NCI-H146 treated with DMSO at 0.1 percent for 48 hours (cell line): ENCODE measurements at regions not wholly inside any gene's neighbourhood (a gene's known extent, or its start where the extent isn't known, plus 50 kb on each side); places are given as distances from the start of the nearest gene placed in this dataset.
"Not testable (repeated sequence)": the region's sequence is repeated elsewhere in the genome, so short reads cannot be mapped to it uniquely, and the experiment has no call there.

Experiments
- DNase-seq: peaks from one replicate; lab custom pipeline; 2025; ENCODE audit not compliant: unreplicated experiment; lab: John Stamatoyannopoulos, UW

DNA sequence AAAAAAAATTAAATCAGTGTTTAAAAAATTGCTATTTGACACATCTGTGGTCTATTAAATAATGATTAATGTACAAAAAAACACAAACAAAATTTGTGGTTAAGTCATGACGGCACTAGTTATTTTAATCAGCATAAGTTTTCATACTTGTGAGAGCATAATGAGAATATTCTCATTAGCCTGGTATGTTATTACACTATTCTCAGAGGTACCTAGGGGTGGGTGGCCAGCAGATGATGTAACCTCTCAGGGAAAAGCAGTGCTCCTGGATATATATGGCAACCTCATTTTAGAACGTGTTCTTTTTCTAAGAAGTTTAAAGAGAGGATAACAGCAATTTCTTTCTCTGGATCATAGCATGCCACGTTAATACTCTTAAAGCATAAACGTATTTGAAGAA is 109.2 kb downstream of the GJA1 start:
- DNase-seq = no peak

DNA sequence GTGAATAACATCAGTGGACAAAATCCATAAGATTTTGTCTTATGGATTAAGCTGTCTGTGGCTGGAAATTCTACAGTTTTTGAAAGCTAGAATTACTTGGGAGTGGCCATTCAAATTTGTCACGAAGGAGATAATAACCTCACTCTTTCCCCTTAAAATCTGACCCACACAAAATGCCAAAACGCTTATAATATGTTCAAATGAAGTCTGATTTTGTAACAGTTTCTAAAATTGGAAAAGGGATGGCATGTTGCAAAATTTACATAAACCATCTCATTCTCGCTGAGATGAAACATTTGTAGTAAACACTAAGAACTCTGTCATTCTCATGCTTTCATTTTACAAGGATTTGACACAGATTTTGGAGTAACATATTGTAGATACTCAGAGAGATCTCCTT is 112.7 kb downstream of the GJA1 start:
- DNase-seq = no peak

DNA sequence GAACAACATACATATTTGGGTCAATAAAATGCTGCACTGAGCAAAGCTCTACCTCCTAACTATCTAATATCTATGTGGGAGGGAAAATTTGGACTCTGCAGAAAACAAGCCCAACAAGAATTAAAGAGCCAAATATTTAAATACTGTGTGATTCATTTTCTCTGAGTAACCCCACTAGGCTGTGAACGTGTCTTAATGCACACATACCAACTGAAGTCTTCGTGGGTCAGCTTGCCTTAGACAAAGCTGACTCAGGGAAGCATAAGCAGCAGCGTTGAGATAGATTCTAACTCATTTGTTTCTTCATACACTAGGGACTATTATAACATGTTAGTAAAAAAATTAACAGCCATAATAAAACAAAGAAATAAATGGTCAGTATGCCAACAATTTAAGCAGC is 114.3 kb downstream of the GJA1 start:
- DNase-seq = no peak

DNA sequence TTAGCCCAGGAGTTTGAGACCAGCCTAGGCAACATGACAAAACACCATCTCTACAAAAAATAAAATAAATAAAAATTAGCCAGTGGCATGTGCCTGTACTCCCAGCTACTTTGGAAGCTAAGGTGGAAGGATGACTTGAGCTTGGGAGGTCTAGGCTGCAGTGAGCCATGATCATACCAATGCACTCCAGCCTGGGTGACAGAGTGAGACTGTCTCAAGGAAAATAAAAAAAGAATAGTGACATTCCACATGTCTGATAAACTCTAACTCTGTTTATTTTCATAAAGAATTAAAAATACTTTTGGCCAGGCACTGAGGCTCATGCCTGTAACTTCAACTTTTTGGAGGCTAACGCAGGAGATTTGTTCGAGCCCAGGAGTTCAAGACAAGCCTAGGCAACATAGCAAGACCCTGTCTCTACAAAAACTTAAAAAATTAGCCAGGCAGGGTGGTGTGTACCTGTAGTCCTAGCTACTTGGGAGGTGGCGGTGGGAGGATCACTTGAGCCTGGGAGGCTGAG is 115.1 kb downstream of the GJA1 start:
- DNase-seq = no peak

DNA sequence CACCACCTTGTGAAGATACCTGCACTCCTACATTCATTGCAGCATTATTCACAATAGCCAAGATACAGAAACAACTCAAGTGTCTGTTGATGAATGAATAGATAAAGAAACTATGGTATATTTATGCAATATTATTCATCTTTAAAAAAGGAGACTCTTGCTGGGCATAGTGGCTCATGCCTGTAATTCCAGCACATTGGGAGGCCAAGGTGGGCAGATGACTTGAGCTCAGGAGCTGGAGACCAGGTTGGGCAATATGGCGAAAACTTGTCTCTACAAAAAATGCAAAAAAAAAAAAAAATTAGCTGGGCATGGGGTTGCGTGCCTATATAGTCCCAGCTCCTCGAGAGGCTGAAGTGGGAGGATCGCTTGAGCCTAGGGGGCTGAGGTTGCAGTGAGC is 119.8 kb downstream of the GJA1 start:
- DNase-seq = no peak

DNA sequence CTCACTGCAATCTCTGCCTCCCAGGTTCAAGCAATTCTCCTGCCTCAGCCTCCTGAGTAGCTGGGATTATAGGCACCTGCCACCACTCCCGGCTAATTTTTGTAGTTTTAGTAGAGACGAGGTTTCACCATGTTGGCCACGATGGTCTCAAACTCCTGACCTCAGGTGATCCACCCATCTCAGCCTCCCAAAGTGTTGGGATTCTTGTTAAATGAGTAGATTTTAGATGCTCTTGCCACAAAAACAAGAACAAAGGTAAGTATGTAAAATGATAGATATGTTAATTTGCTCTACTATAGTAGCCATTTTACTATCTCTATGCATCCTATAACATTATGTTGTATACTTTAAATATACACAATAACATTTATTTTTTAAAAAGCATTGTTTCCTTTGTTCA is 120.7 kb downstream of the GJA1 start:
- not testable (repeated sequence) for DNase-seq

DNA sequence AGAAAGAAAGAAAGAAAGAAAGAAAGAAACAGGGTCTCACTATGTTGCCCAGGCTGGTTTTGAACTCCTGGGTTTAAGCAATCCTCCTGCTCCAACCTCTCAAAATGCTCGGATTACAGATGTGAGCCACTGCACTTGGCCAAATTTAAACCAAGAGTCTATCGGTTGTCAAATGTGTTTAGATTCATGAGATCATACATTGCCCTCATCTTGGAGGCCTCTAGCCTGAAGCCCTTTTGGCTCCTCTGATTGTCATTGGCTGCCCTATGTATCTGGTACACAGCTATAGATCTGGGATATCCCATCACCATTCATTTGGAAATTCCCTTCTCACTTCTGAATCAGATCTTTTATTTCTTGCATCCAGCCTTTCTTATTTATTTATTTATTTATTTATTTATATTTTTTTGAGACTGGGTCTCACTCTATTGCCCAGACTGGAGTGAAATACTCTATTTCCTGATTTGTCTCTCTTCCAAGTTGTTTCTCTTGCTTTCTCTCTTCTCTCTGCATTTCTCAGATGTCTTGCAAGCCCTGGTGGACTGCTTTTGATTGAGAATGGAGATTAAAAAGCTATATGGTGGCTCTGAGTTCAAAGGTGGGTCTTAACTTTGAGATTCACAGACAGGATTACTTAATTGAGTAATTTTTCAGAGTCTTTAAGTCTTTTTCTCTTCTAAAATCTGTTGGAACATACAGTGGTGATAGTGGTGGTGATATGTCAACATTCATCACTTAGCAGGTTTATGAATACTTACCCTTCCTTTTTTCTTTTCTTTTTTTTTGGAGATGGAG is 121.9 kb downstream of the GJA1 start:
- DNase-seq = no peak

DNA sequence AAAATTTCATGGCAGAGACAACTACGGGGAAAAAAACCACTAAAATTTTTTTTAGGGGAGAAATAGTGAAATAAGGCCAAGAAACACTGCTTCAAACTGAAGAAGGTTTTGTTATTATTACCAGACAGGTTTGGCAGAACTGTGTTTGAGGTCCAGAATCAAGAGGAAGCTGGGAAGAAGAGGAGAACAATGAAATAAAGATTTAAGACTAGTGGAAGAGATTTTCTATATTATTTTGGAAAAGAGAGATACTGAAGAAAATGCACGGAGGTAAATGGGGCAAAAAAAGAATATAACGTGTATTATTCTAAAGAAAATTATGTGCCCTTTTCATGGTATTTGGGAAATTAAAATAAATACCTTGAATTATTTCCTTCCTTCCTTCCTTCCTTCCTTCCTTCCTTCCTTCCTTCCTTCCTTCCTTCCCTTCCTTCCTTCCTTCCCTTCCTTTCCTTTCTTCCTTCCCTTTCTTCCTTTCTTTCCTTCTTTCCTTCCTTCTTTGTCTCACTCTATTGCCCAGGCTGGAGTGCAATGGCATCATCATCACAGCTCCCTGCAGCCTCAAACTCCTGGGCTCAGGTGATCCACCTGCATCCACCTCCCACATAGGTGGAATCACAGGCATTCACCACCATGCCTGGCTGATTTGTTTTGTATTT is 124.3 kb downstream of the GJA1 start:
- no peak for DNase-seq

DNA sequence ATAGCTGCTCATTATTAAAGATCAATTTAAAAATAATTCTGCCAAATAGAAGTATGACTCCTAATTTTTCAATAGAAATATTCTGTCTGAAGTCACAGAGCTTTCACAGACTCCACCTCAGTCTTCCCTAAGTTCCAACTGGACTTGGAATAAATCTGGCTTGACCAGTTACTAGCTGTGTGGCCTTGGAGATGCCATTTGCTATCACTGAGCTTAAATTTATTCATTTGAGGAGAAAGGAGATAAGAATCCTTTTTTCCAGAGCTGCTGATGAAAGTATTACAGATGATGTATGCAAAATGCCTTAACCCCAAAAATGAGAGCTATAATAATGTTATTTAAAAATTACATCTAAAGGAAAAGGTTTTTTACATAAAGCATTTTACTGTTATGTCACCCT is 125.0 kb downstream of the GJA1 start:
- no peak for DNase-seq

DNA sequence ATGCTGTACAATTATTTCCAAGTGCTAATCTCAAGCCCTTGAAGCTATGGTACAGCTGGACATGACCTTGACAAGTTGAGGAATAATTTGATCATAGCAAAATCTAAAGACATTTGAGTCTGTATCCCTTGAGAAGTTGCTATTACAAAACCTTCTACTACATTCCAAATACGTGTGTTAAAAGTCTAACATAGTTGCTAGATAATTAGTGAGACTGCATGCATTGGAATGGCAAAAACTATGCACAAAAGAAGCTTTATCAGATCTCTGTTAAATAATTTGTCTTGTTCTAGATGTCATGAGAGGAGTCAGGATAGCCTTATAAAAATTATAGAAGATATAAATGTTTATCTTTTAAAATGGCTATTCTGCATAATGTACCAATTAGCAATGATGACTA is 127.8 kb downstream of the GJA1 start:
- DNase-seq = no peak

DNA sequence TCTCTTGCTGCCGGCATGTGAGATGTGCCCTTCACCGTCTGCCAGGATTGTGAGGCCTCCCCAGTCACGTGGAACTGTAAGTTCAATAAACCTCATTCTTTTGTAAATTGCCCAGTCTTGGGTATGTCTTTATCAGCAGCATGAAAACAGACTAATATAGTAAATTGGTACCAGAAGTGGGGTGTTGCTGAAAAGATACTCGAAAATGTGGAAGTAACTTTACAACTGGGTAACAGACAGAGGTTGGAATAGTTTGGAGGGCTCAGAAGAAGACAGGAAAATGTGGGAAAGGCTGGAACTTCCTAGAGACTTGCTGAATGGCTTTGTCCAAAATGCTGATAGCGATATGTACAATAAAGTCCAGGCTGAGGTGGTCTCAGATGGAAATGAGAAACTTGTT is 129.1 kb downstream of the GJA1 start:
- not testable (repeated sequence) for DNase-seq

DNA sequence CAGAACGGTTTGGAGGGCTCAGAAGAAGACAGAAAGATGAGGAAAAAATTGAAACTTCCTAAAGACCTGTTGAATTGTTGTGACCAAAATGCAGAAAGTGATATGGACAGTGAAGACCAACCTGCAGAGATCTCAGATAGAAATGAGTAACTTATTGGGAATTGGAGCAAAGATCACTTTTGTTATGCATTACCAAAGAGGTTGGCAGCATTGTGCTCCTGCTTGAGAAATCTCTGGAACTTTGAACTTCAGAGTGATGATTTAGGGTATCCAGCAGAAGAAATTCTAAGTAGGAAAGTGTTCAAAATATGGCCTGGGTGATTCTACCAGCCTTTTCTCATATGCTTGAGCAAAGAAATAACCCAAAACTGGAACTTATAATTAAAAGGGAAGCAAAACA is 136.0 kb downstream of the GJA1 start:
- no peak for DNase-seq

DNA sequence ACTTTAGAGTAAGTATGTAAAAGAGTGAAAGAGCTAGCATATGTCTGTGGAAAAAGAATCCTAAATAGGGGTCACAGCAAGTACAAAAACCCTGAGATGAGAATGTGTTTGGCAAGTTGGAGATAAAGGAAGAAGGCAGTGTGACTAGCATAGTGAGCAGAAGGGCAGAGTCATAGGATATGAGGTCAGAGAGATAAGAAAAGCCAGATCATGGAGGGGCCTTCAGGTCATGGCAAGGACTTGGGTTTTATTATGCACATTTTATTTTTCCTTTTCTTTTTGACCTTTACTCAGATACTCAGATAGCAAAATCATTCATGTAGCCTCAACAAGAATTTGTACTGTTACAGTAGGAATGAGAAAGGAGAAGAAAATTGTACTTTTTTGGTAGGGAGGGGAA is 138.0 kb downstream of the GJA1 start:
- no peak for DNase-seq

DNA sequence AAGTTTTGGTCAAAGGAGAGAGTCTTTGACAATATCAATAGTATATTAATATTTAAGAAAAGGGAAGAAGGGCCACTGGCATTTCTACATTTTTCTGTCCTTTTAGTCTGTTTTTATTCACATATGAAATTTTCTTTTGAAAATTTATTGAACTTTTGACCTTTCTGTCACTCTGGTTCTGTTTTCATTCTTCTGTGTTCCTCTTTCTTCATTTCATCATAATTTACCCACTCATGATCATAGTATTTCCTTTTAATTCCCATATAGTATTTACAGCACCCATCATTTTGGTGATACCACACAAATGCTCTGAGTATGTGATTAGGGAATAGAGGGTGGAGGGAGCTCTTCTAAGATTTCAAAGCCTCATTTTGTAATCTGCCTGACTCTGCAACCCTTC is 142.8 kb downstream of the GJA1 start:
- DNase-seq = no peak

DNA sequence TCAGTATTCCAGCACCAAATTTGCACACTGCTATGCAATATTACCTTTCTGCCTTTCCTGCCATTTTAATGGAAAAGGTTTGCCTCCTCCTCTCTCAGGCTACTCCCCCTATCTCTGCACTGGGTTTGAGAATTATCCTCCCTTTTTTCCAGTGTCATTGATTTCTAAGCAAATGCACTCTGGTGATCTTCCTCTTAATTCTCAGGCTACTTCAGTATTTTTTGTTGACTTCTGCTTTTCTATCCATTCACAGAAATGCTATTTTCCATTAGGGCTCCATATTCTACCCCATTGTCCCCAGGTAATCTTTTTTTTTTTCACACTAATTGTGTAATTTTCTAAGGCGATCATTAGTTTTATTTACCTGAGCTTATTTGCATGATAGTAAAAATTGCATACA is 144.0 kb downstream of the GJA1 start:
- no peak for DNase-seq

DNA sequence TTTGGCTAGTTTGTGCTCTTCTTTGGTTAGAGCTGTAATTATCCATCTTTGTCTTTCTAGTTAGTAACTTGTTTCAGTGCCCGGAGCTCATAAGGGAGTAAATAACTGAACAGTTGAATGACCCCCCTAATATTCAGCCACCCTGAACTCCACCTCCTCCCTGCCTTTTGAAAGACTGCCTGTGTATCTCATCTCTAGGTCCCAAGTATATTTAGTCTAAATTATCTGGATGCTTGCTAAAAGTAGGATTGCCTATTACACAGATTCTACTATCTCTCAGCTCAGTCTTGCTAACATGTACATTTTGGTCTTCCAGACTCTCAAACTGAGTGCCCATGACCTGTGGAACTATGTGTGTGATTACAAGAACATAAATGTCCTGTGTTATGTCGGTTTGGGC is 145.9 kb downstream of the GJA1 start:
- DNase-seq = no peak

DNA sequence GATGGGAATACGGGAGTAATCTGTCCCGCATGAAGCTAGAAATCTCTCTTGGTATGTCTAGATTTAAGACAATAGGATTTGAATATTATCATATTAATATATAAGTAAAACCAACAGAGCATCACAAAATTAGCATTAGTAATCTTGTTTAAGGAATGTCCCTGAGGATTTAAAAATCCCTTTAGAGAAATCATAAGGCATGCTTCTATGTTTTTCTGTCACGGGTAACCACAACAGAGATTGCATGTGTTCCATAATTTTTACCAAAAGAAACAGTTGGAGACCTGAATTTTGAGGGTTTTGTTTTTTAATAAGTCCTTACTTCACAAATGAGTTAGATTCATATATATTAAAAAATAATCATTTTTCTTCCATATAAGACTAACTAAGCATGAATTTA is 146.8 kb downstream of the GJA1 start:
- no peak for DNase-seq

DNA sequence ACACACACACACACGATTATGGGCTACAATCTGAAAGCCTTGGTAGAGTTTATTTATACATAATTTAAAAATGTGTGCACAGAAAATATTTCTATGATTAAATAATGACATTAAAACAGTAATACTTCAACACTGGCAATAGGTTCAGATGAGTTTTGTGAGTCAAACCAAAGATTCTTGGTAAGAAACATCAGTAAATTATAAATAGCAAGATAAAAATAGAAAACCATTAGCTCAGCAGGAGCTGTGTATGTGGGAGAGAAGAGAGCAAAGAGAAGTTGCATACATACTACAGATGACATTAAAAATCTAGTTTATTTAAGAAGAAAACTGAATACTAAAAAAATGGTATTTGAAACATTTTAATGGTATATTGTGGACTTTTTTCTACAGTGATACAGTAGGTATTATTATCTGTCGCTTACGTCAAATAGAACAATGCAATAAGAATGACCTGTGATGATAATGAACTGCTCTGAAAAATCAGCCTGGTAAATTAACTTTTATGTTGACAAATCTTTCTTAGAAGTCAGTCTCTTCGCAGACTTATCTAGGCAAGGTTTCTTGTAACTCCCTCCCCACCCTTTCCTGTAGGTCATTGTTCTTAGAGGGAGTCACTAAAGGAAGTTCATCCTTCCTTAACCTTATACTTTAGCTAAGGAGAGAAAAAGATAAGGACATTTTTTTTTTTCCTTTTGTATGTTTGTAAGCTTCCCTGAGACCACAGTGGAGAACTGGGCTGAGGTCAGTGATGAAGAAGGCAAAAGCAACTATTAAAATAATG is 149.3 kb downstream of the GJA1 start:
- DNase-seq = no peak

DNA sequence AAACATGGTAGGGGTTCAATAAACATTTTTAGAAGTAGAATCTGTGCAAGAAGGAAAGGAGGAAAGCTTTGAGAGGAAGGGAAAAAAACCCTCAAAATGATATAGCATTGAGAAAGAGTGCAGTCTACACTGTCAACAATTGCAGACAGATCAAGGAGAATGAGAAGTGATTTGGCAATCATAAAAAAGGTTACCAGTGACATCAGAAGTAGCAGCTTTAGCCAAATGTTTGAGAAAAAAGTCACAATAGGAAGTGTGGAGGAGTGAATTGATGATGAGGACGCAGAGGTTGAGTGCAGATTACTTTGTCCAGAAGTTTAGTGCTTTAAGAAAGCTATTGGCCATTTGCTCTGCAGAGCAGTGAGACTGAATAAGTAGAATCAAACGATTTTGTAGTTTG is 155.0 kb downstream of the GJA1 start:
- DNase-seq = no peak

DNA sequence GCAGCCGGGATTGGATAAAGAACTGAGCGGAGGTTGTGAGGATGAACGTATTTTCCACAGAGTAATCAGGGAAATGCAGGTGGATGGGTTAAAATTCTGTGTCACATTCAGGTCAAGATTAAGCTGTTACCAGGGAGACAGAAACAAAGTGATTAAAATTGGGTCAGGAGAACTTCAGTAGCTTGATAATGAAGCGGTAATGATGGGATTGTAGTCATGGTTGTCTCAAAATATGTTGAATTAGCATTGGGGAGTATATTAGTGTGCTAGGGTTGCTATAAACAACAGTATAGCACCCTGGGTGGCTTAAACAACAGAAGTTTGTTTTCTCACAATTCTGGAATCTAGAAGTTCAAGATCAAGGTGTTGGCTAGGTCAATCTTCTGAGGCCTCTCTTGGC is 155.5 kb downstream of the GJA1 start:
- DNase-seq = no peak

DNA sequence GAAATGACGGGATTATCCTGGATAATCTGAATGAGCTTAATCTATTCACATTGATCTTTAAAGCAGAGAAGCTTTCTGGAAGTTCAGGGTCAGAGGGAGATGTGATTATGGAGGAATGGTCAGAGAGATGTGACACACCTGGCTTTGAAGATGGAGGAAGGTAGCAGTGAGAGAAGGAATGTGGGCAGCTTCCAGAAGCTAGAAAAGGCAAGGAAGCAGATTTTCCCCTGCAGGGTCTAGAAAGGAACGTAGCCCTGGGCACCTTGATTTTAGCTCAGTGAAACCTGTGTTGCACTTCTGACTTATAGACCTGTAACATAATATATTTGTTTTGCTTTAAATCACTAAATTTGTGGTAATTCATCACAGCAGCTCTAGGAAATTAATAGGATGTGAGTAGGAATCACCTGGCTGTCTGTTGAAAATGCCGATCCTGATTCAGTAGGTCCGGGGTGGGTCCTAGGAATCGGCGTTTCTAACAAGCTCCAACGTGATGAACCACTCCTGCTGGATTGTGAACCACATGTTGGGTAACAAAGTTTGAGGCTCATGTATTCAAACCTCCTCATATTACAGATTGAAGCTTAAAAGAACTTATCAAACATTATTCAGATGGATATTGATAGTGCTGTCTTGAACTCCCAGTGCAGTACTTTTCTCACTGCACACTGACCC is 157.0 kb downstream of the GJA1 start:
- no peak for DNase-seq
